ENCODE measurements at regions not wholly inside any gene's neighbourhood (a gene's known extent, or its start where the extent isn't known, plus 50 kb on each side); places are given as distances from the start of the nearest gene placed in this dataset.
A peak's percentile ranks its signal among the peaks of the same experiment; 100 is the strongest.

GRCh38 chr17:33777674-33778073 lies 477.4 kb upstream of the CCL2 start (continued):
- TF ChIP-seq TSHZ2 (CRISPR knock-in tag; IDR thresholded peaks at IDR 0.05) (no peak), ZC3H10 (CRISPR knock-in tag; IDR thresholded peaks at IDR 0.05) (no peak), PPARA (CRISPR knock-in tag; IDR thresholded peaks at IDR 0.05; ENCODE audit: borderline replicate concordance) (no peak), POU6F1 (CRISPR knock-in tag; IDR thresholded peaks at IDR 0.05; ENCODE audit: borderline replicate concordance, low read depth) (no peak)

GRCh38 chr17:33778505-33779233 lies 476.4 kb upstream of the CCL2 start:
- no peak for ATAC-seq
- no peak for TF ChIP-seq ZFP3 (CRISPR knock-in tag; IDR thresholded peaks at IDR 0.05)
- TF ChIP-seq POU6F1 (CRISPR knock-in tag; IDR thresholded peaks at IDR 0.05; ENCODE audit: borderline replicate concordance, low read depth) = no peak
- TF ChIP-seq ZNF8 (CRISPR knock-in tag; IDR thresholded peaks at IDR 0.05) = no peak
- TF ChIP-seq RARB (CRISPR knock-in tag; IDR thresholded peaks at IDR 0.05) = no peak
- no peak for TF ChIP-seq GLIS3 (CRISPR knock-in tag; IDR thresholded peaks at IDR 0.05)
- TF ChIP-seq ZFP30 (CRISPR knock-in tag; IDR thresholded peaks at IDR 0.05) = no peak
- no peak for TF ChIP-seq OSR1 (CRISPR knock-in tag; IDR thresholded peaks at IDR 0.05)
- TF ChIP-seq TCF4 (CRISPR knock-in tag; IDR thresholded peaks at IDR 0.05; ENCODE audit: borderline replicate concordance) = no peak
- TF ChIP-seq SNAI2 (CRISPR knock-in tag; IDR thresholded peaks at IDR 0.05) = no peak
- no peak for TF ChIP-seq PPARA (CRISPR knock-in tag; IDR thresholded peaks at IDR 0.05; ENCODE audit: borderline replicate concordance)
- no peak for TF ChIP-seq ISL1 (CRISPR knock-in tag; IDR thresholded peaks at IDR 0.05)

- peak; percentile 66 for ATAC-seq
- no peak for TF ChIP-seq TSHZ2 (CRISPR knock-in tag; IDR thresholded peaks at IDR 0.05)
- TF ChIP-seq BACH2 (CRISPR knock-in tag; IDR thresholded peaks at IDR 0.05; ENCODE audit: borderline replicate concordance) = no peak
- no peak for TF ChIP-seq RARB (CRISPR knock-in tag; IDR thresholded peaks at IDR 0.05)
- TF ChIP-seq ZFP30 (CRISPR knock-in tag; IDR thresholded peaks at IDR 0.05) = no peak
- no peak for TF ChIP-seq GLIS3 (CRISPR knock-in tag; IDR thresholded peaks at IDR 0.05)
- TF ChIP-seq ZNF70 (CRISPR knock-in tag; IDR thresholded peaks at IDR 0.05) = no peak
- no peak for TF ChIP-seq TCF4 (CRISPR knock-in tag; IDR thresholded peaks at IDR 0.05; ENCODE audit: borderline replicate concordance)
- TF ChIP-seq ESRRG (CRISPR knock-in tag; IDR thresholded peaks at IDR 0.05) = no peak
- TF ChIP-seq PATZ1 (CRISPR knock-in tag; IDR thresholded peaks at IDR 0.05; ENCODE audit: borderline replicate concordance) = no peak
These were observed 475.9 kb upstream of the CCL2 start for GRCh38 chr17:33779234-33779591.
